ENCODE measurements at regions not wholly inside any gene's neighbourhood (a gene's known extent, or its start where the extent isn't known, plus 50 kb on each side); places are given as distances from the start of the nearest gene placed in this dataset.

- ChIA-PET POLR2A (no interaction called here), RAD21 (ENCODE audit: unreplicated experiment) (interaction anchor here (1.0 kb wide), 1 partner anchor 23 kb away, joined by 3 read pairs; no protein-coding TSS in a partner anchor), SMC1A (ENCODE audit: uncharacterized antibody, unreplicated experiment) (interaction anchor here (1.3 to 1.7 kb wide), 5 partner anchors 10 to 30 kb away, joined by 3 to 8 read pairs (median 3); no protein-coding TSS in a partner anchor), CTCF (interaction anchor here (1.4 kb wide), 1 partner anchor 23 kb away, joined by 3 read pairs; no protein-coding TSS in a partner anchor)
- Histone ChIP-seq H3K4me1 (ENCODE audit: control insufficient read depth, insufficient read depth, low read length) (no peaks in the 10 kb centered on the region), H2AFZ (ENCODE audit: control insufficient read depth, low read depth, low read length) (no peak overlapping the region), H3K36me3 (ENCODE audit: control insufficient read depth in 2 of 2, insufficient read depth in 2 of 2, low read length in 1 of 2) (no peaks in the 10 kb centered on the region), H3K4me3 (no peak overlapping the region), H3K9ac (ENCODE audit: control insufficient read depth, insufficient read depth, low read length) (no peak overlapping the region), H3K9me3 (replicated peaks; ENCODE audit: control insufficient read depth, insufficient read depth, low read length) (no peaks in the 10 kb centered on the region), H3K79me2 (ENCODE audit: control insufficient read depth, insufficient read depth, low read length) (no peaks in the 10 kb centered on the region), H3K27ac (ENCODE audit: control insufficient read depth, insufficient read depth) (no peak overlapping the region), H3K4me2 (ENCODE audit: control insufficient read depth, insufficient read depth) (no peak overlapping the region), H3K27me3 (replicated peaks in 1 of 2; ENCODE audit: control insufficient read depth in 2 of 2, insufficient read depth in 2 of 2, low read length in 1 of 2) (no peaks in the 10 kb centered on the region), H4K20me1 (ENCODE audit: control insufficient read depth, insufficient read depth) (no peaks in the 10 kb centered on the region)
- FAIRE-seq (no peak), ATAC-seq (no peak), DNase-seq (ENCODE audit: low read depth, low spot score) (no peak)
- BruUV-seq (replicated peaks), result no TSS peak
- in situ Hi-C loops (cut with MboI), result no loop called here
- intact Hi-C loops (cut with micrococcal nuclease; ENCODE audit: unreplicated experiment), result no loop called here
- TF ChIP-seq RB1 (IDR thresholded peaks at IDR 0.05; ENCODE audit: borderline replicate concordance), result no peak
- TF ChIP-seq BMI1 (IDR thresholded peaks at IDR 0.05; ENCODE audit: borderline replicate concordance), result no peak
- no peak for TF ChIP-seq HDAC6 (IDR thresholded peaks at IDR 0.05; ENCODE audit: unreplicated experiment)
- TF ChIP-seq NFYA (IDR thresholded peaks at IDR 0.05; ENCODE audit: borderline replicate concordance, low read depth, low read length), result no peak
- no peak for TF ChIP-seq POU2F2 (IDR thresholded peaks at IDR 0.05; ENCODE audit: borderline replicate concordance, low read depth, low read length)
- TF ChIP-seq RAD51 (IDR thresholded peaks at IDR 0.05), result no peak
- TF ChIP-seq, protein P1, sequence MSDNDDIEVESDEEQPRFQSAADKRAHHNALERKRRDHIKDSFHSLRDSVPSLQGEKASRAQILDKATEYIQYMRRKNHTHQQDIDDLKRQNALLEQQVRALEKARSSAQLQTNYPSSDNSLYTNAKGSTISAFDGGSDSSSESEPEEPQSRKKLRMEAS (IDR thresholded peaks at IDR 0.05; ENCODE audit: low read depth, low read length), result no peak
- 44% methylated on average over 2 of the region's 2 CpGs for WGBS (ENCODE audit: insufficient coverage, insufficient replicate concordance, low lambda C conversion rate, missing lambda C conversion rate)
Observed at GRCh38 chr5:62741761-62742160, 163.1 kb downstream of the LRRC70 start.

DNA sequence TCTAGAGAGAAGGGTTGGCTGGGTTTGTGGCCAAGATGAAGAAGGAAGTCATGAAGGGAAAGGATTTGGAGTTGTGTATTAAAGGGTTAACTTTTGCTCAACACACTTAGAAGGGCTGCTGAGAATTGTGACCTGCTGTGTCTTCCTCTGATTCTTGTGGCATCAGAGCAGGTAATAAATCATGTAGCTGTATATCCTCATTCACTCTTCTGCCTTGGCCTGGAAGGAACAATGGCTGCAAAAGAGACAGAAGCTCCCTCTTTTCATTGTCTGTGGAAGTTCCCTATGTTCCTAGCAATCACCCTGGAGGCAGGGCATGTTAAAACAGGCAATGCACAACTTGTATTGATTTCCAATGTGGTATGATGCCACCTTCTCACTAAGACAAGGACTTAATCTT lies 159.1 kb downstream of the LRRC70 start:
- FAIRE-seq, result no peak
- ChIA-PET RAD21 (ENCODE audit: unreplicated experiment) (no interaction called here), SMC1A (ENCODE audit: uncharacterized antibody, unreplicated experiment) (interaction anchor here (0.6 to 2.4 kb wide), 2 partner anchors 14 to 590 kb away, joined by 3 to 8 read pairs; no protein-coding TSS in a partner anchor), POLR2A (no interaction called here), CTCF (no interaction called here)
- H3K27me3 ChIP-seq (replicated peaks in 1 of 2; ENCODE audit: control insufficient read depth in 2 of 2, insufficient read depth in 2 of 2, low read length in 1 of 2), result no peaks in the 10 kb centered on the region
- in situ Hi-C loops (cut with MboI) (no loop called here), intact Hi-C loops (cut with micrococcal nuclease; ENCODE audit: unreplicated experiment) (no loop called here)
- H3K9me3 ChIP-seq (replicated peaks; ENCODE audit: control insufficient read depth, insufficient read depth, low read length), result no peaks in the 10 kb centered on the region
- no peaks in the 10 kb centered on the region for H3K4me1 ChIP-seq (ENCODE audit: control insufficient read depth, insufficient read depth, low read length)
- no peak overlapping the region for H3K9ac ChIP-seq (ENCODE audit: control insufficient read depth, insufficient read depth, low read length)
- no peak for ATAC-seq
- no peaks in the 10 kb centered on the region for H3K36me3 ChIP-seq (ENCODE audit: control insufficient read depth in 2 of 2, insufficient read depth in 2 of 2, low read length in 1 of 2)
- H4K20me1 ChIP-seq (ENCODE audit: control insufficient read depth, insufficient read depth), result no peaks in the 10 kb centered on the region
- no peak overlapping the region for H3K27ac ChIP-seq (ENCODE audit: control insufficient read depth, insufficient read depth)
- H3K4me3 ChIP-seq, result no peak overlapping the region
- no peak for DNase-seq (ENCODE audit: low read depth, low spot score)
- no peak overlapping the region for H3K4me2 ChIP-seq (ENCODE audit: control insufficient read depth, insufficient read depth)
- H2AFZ ChIP-seq (ENCODE audit: control insufficient read depth, low read depth, low read length), result no peak overlapping the region
- H3K79me2 ChIP-seq (ENCODE audit: control insufficient read depth, insufficient read depth, low read length), result no peaks in the 10 kb centered on the region
- BruUV-seq (replicated peaks), result no TSS peak
- no peak for TF ChIP-seq EGR1 (IDR thresholded peaks at IDR 0.05; ENCODE audit: borderline replicate concordance in 1 of 2, low read depth in 2 of 2, low read length in 2 of 2)
- no peak for TF ChIP-seq ATF7 (IDR thresholded peaks at IDR 0.05; ENCODE audit: low read depth)
- TF ChIP-seq SUZ12 (IDR thresholded peaks at IDR 0.05; ENCODE audit: unreplicated experiment), result no peak
- no peak for TF ChIP-seq NBN (IDR thresholded peaks at IDR 0.05)
- TF ChIP-seq EED (IDR thresholded peaks at IDR 0.05; ENCODE audit: low read depth), result no peak
- TF ChIP-seq NFIC (IDR thresholded peaks at IDR 0.05; ENCODE audit: low read depth, low read length), result no peak
- TF ChIP-seq CHD4 (IDR thresholded peaks at IDR 0.05), result no peak
- TF ChIP-seq CBX3 (IDR thresholded peaks at IDR 0.05; ENCODE audit: borderline replicate concordance, low read depth), result no peak
- no peak for TF ChIP-seq HSF1 (IDR thresholded peaks at IDR 0.05; ENCODE audit: low read depth, low read length)
- TF ChIP-seq NFYA (IDR thresholded peaks at IDR 0.05; ENCODE audit: borderline replicate concordance, low read depth, low read length), result no peak
- TF ChIP-seq NR2F1 (conservative IDR thresholded peaks at IDR 0.05), result no peak

Measured in GM12878 (cell line).